ENCODE measurements at regions not wholly inside any gene's neighbourhood (a gene's known extent, or its start where the extent isn't known, plus 50 kb on each side); places are given as distances from the start of the nearest gene placed in this dataset.

DNA sequence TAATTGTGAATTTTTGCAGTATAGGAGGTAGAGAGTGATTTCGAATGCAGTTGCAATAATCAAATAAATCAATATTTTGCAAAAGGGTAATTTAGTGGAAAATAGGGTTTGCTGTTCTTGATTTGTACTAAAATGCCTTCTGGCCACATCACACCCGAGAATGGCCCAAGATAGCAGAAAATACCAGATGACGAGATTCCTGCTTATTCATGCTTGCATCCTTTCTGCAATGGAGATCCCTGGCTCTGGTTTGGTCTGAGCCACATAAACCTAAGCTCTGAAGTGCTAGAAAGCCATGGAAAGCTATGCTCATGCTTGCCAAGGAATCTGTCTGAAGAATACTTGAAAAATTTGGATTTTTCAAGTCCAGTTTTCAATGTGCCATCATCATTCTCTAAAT is 634.2 kb upstream of the COBL start:
- Histone ChIP-seq H3K9me3 (ENCODE audit: insufficient read depth, low read length) (0 out of 2 replicates have a peak, but pooled peaks cover 9% of the 10 kb centered on the region), H3K27ac (ENCODE audit: low read depth, low read length) (no peak overlapping the region), H2AFZ (ENCODE audit: low read depth, low read length, severe bottlenecking) (no peak overlapping the region), H3K9me2 (replicated peaks; ENCODE audit: insufficient read depth, low read length) (no peaks in the 10 kb centered on the region), H3K4me2 (ENCODE audit: low read depth, low read length, poor library complexity, severe bottlenecking) (no peak overlapping the region), H4K20me1 (ENCODE audit: low read depth, low read length) (no peaks in the 10 kb centered on the region), H3K36me3 (ENCODE audit: low read length) (no peaks in the 10 kb centered on the region), H3K9ac (ENCODE audit: low read length) (no peak overlapping the region), H3K27me3 (ENCODE audit: low read length) (no peaks in the 10 kb centered on the region), H3K79me2 (ENCODE audit: insufficient read depth, low read length) (no peaks in the 10 kb centered on the region), H3F3A (ENCODE audit: insufficient read depth) (no peaks in the 10 kb centered on the region), H3K4me3 (ENCODE audit: insufficient read depth, low read length, poor library complexity, severe bottlenecking) (no peak overlapping the region)
- no peak for TF ChIP-seq CTCF (IDR thresholded peaks at IDR 0.05; ENCODE audit: insufficient read depth, low read length, poor library complexity, severe bottlenecking)
- no peak for TF ChIP-seq EZH2phosphoT487 (conservative IDR thresholded peaks at IDR 0.05; ENCODE audit: low read length)

- H2AFZ ChIP-seq (ENCODE audit: low read depth, low read length, severe bottlenecking): no peak overlapping the region
- H3K27ac ChIP-seq (ENCODE audit: low read depth, low read length): no peak overlapping the region
- no peak for TF ChIP-seq EZH2phosphoT487 (conservative IDR thresholded peaks at IDR 0.05; ENCODE audit: low read length)
- TF ChIP-seq CTCF (IDR thresholded peaks at IDR 0.05; ENCODE audit: insufficient read depth, low read length, poor library complexity, severe bottlenecking): no peak
- H3K27me3 ChIP-seq (ENCODE audit: low read length): no peaks in the 10 kb centered on the region
- H3K4me3 ChIP-seq (ENCODE audit: insufficient read depth, low read length, poor library complexity, severe bottlenecking): no peak overlapping the region
- no peaks in the 10 kb centered on the region for H3K36me3 ChIP-seq (ENCODE audit: low read length)
- no peaks in the 10 kb centered on the region for H3K9me2 ChIP-seq (replicated peaks; ENCODE audit: insufficient read depth, low read length)
- H4K20me1 ChIP-seq (ENCODE audit: low read depth, low read length): no peaks in the 10 kb centered on the region
- no peaks in the 10 kb centered on the region for H3F3A ChIP-seq (ENCODE audit: insufficient read depth)
- H3K79me2 ChIP-seq (ENCODE audit: insufficient read depth, low read length): no peaks in the 10 kb centered on the region
- H3K9me3 ChIP-seq (ENCODE audit: insufficient read depth, low read length): 0 out of 2 replicates have a peak, but pooled peaks cover 3% of the 10 kb centered on the region
- H3K4me2 ChIP-seq (ENCODE audit: low read depth, low read length, poor library complexity, severe bottlenecking): no peak overlapping the region
- no peak overlapping the region for H3K9ac ChIP-seq (ENCODE audit: low read length)
Measured at GRCh38 chr7:51949726-51950644, 633.4 kb upstream of the COBL start.

GRCh38 chr7:51930834-51931233 is 614.2 kb upstream of the COBL start:
- no peak overlapping the region for H3K4me3 ChIP-seq (ENCODE audit: insufficient read depth, low read length, poor library complexity, severe bottlenecking)
- no peak overlapping the region for H3K4me2 ChIP-seq (ENCODE audit: low read depth, low read length, poor library complexity, severe bottlenecking)
- H3K9me3 ChIP-seq (ENCODE audit: insufficient read depth, low read length): peaks cover 6% of the 10 kb centered on the region; the same call in 1 of the 2 replicates
- H3K27me3 ChIP-seq (ENCODE audit: low read length): no peaks in the 10 kb centered on the region
- H3F3A ChIP-seq (ENCODE audit: insufficient read depth): no peaks in the 10 kb centered on the region
- TF ChIP-seq CTCF (IDR thresholded peaks at IDR 0.05; ENCODE audit: insufficient read depth, low read length, poor library complexity, severe bottlenecking): no peak
- TF ChIP-seq EZH2phosphoT487 (conservative IDR thresholded peaks at IDR 0.05; ENCODE audit: low read length): no peak
- H3K79me2 ChIP-seq (ENCODE audit: insufficient read depth, low read length): no peaks in the 10 kb centered on the region
- H3K27ac ChIP-seq (ENCODE audit: low read depth, low read length): no peak overlapping the region
- no peak overlapping the region for H3K9ac ChIP-seq (ENCODE audit: low read length)
- H4K20me1 ChIP-seq (ENCODE audit: low read depth, low read length): no peaks in the 10 kb centered on the region
- H2AFZ ChIP-seq (ENCODE audit: low read depth, low read length, severe bottlenecking): no peak overlapping the region
- H3K9me2 ChIP-seq (replicated peaks; ENCODE audit: insufficient read depth, low read length): no peaks in the 10 kb centered on the region
- H3K36me3 ChIP-seq (ENCODE audit: low read length): no peaks in the 10 kb centered on the region
